ENCODE measurements at regions not wholly inside any gene's neighbourhood (a gene's known extent, or its start where the extent isn't known, plus 50 kb on each side); places are given as distances from the start of the nearest gene placed in this dataset.

DNA sequence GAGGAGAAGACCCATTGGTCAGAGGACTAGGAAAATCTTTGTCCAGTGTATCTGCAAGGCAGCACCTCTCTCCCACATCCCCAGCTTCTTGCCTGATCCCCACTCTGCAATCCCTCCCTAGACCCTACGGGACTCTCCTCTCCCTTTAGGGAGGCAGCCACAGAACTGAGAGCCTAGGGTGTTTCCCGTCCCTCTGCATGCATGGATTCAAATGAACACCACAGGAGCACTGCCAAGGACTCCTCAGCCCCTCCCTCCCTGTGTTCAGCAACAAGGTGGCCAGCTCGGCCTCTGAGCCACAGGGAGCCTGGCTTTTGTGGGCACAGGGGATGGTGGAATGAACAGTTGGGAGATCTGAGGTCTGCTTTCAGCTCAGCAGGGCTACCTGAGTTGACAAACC, 117.1 kb downstream of the TXNL1 start:
- no peak overlapping the region for H3K4me3 ChIP-seq (ENCODE audit: low read depth, low read length)
- no peak for DNase-seq (ENCODE audit: low read depth)
- TF ChIP-seq CTCF (IDR thresholded peaks at IDR 0.05; ENCODE audit: control insufficient read depth, extremely low read depth, insufficient read depth) = no peak

DNA sequence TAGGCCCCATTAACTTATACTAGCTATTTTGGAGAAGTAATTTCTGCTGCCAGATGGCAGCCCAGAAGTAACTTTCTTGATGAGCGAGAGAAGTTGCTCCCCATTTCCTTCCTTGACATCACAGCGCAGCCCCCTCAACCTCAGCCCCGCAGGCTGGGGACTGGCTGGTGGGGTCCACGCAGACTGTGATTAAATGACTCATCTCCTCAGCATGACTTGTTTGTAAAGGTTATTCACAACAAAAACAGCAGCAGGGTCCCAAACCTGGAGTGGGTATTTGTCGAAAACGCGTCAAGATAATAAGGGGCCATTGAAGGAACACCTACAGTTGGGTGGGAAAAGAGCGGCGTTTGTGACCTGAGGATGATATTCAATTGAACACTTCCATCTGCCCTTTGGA, 120.6 kb downstream of the TXNL1 start:
- TF ChIP-seq CTCF (IDR thresholded peaks at IDR 0.05; ENCODE audit: control insufficient read depth, extremely low read depth, insufficient read depth) = no peak
- no peak for DNase-seq (ENCODE audit: low read depth)
- H3K4me3 ChIP-seq (ENCODE audit: low read depth, low read length) = no peak overlapping the region

DNA sequence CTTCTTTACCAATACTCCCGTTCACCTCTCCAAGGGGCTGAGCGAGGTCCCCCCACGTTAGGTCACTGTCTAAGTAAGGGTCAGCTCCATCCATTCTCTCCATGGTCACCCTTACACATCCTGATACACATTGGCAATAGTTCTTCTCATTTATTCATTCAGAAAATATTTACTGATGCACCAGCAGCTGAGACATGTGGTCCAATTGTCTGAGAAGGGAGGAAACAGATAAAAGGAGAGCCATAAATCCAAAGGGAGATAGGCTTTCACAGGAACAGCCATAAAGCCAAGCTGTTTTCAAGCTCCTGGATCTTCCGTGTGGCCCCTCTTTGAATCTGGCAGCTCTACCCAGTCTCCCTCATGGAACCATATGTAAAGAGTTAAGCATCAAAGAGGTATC, 121.2 kb downstream of the TXNL1 start:
- no peak for TF ChIP-seq CTCF (IDR thresholded peaks at IDR 0.05; ENCODE audit: control insufficient read depth, extremely low read depth, insufficient read depth)
- H3K4me3 ChIP-seq (ENCODE audit: low read depth, low read length) = no peak overlapping the region
- no peak for DNase-seq (ENCODE audit: low read depth)

GRCh38 chr18:56516789-56517188, 121.6 kb downstream of the TXNL1 start:
- H3K4me3 ChIP-seq (ENCODE audit: low read depth, low read length) = no peak overlapping the region
- DNase-seq (ENCODE audit: low read depth) = no peak
- TF ChIP-seq CTCF (IDR thresholded peaks at IDR 0.05; ENCODE audit: control insufficient read depth, extremely low read depth, insufficient read depth) = no peak

DNA sequence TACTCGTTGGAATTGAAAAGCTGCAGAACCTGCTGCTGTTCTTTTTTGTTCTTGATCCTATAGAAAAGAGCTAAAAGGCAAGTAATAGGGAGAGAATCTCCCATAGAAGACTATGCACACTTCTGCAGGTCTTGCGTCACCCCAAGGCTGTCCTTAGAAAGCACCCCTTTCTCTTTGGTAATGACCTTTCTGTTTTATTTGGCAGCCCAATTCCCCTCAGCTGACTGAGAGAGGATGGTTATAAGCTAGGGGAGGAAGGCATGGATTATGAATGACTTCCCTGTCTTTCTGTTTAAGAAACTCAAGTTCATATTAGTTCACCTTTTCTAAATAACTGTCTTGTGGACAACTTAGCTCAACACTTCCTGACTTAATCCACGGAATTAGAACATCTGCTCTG, 122.9 kb downstream of the TXNL1 start:
- no peak for DNase-seq (ENCODE audit: low read depth)
- no peak for TF ChIP-seq CTCF (IDR thresholded peaks at IDR 0.05; ENCODE audit: control insufficient read depth, extremely low read depth, insufficient read depth)
- H3K4me3 ChIP-seq (ENCODE audit: low read depth, low read length) = no peak overlapping the region

DNA sequence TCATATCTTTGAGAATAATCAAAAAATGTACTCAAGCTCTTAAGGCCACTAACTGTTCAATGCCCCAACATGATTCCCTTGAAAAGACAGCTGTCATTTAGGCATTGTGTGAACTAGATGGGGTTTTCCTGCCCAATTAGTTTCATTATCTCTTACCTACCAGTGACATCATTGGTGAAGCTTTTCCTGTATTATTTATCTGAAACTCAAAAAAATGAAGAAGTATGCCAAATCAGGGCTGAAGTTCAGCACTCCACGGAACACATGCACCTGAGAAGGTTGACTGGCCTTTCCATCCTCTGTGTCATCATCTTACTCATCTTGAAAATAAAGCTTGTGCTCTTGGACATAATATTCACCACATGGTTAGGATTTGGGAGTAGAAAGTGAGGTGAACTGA, 126.4 kb downstream of the TXNL1 start:
- no peak for TF ChIP-seq CTCF (IDR thresholded peaks at IDR 0.05; ENCODE audit: control insufficient read depth, extremely low read depth, insufficient read depth)
- no peak overlapping the region for H3K4me3 ChIP-seq (ENCODE audit: low read depth, low read length)
- DNase-seq (ENCODE audit: low read depth) = no peak

DNA sequence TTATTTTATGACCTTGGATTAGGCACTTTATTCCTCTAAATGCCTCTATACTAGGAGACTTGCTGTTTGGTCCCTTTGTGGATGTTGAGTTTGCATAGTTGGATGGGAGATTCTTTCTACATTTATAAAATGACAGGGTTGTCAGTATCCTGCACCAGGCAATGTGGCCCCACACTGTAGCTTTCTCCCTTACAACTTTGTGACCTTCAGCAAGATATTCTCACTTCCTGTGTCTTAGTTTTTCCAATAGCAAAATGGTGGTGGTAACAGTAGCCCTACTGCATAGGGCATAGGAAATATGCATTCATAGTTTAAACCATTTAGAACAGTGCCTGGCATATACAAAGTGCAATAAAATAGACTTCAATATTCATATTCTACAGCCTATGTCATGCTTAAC, 128.3 kb downstream of the TXNL1 start:
- no peak overlapping the region for H3K4me3 ChIP-seq (ENCODE audit: low read depth, low read length)
- no peak for DNase-seq (ENCODE audit: low read depth)

More for the DNA sequence above, 128.3 kb downstream of the TXNL1 start:
- TF ChIP-seq CTCF (IDR thresholded peaks at IDR 0.05; ENCODE audit: control insufficient read depth, extremely low read depth, insufficient read depth) = no peak

Data from LNCaP clone FGC (cell line).